Dermis microvascular lymphatic vessel endothelial cell (primary cell): ENCODE measurements at regions not wholly inside any gene's neighbourhood (a gene's known extent, or its start where the extent isn't known, plus 50 kb on each side); places are given as distances from the start of the nearest gene placed in this dataset.
A peak's percentile ranks its signal among the peaks of the same experiment; 100 is the strongest.
"Not testable (repeated sequence)": the region's sequence is repeated elsewhere in the genome, so short reads cannot be mapped to it uniquely, and the experiment has no call there.

Experiments
- DNase-seq, 2 donors: peaks; one replicate each; pipeline versions ENCODE4 v3.0.0 to v3.0.0-alpha.2; 2010; ENCODE audit warnings: low read depth in 2 of 2

DNA sequence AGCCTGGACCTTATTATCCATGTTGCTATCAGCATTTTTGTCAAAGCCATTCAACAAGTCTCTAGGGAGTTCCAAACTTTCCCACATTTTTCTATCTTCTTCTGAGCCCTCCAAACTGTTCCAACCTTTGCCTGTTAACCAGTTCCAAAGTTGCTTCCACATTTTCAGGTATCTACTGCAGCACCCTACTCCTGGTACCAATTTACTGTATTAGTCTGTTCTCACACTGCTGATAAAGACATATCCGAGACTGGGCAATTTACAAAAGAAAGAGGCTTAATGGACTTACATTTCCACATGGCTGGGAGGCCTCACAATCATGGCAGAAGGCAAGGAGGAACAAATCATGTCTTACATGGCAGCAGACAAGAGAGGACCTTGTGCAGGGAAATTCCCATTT is 416.2 kb downstream of the LRRC70 start:
- DNase-seq: not testable (repeated sequence)

GRCh38 chr5:62985749-62986148 is 407.1 kb downstream of the LRRC70 start:
- DNase-seq: no peak

DNA sequence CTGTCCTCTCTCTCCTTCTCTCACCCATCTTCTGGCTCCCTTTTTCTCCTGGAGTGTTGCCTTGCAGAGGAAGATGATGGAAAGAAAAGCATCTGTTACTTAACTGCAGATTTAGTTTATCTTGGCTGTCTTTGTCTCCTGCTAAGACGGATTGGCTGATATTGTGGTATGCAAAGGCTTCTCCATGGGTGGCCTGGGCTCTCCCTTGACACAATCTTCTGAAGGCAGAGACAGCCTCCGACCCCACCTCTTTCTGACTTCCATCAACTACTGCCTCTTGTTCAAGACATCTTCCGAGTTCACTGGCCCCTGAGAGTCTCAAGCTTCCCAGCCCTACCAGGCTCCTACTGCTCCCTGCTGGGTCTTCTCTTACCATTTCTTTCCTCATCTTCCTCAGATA is 403.7 kb downstream of the LRRC70 start:
- no peak for DNase-seq

- DNase-seq: no peak
These were observed 402.3 kb downstream of the LRRC70 start for GRCh38 chr5:62980884-62981283.

- no peak for DNase-seq
These were observed 400.9 kb downstream of the LRRC70 start for GRCh38 chr5:62979472-62979871.

- no peak for DNase-seq
These were observed 399.0 kb downstream of the LRRC70 start for GRCh38 chr5:62977661-62978060.

DNA sequence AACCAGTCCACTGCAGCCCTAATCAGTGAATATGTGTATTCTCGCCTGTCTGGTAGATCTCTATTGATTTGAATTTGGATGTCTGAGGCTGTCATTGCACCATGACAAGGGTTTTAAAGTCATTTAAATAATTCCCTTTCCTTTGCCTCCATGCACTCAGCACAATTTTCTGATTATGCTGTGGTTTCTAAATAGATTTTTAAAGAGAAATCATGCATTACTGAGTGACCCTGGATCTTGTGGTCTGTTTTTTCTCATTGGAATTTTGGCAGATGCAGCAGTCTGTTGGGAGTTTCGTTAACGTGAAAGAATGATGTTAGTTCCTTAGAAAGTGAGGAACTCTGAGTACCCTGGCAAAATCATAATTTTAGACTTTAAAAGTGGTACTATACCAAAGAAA is 396.0 kb downstream of the LRRC70 start:
- no peak for DNase-seq

DNA sequence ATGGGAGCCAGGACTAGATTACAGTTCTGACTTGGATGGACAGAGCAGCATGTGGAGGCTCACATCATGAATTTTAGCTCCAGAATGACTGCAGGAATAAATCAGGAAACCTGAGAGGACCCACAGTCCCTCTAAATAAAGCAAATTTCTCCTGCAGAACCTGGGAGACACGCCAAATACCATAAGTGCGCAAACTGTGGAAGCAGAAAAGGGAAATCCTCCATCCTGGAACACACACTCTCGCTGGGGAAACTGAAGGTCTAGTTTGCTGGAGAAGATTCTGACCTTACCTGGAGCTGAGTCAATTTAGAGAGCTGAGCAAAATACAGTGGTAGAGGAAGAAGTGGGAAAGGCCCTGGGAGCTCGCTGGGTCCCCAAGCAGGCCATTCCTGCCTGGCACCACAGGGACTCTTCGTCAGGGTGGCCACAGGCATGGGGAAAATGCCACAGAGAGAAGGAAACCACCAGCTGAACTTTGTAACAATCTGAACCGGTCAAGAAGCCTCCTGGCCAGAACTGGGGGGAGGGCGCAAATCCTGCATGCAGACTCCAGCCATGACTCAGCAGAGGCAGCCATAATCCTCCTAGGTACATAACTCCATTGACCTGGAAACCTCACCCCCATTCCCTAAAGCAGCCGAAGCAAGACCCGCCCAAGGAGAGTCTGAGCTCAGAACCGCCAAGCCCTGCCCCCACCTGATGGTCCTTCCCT is 390.9 kb downstream of the LRRC70 start:
- DNase-seq: no peak

GRCh38 chr5:62964428-62964827 is 385.8 kb downstream of the LRRC70 start:
- no peak for DNase-seq

DNA sequence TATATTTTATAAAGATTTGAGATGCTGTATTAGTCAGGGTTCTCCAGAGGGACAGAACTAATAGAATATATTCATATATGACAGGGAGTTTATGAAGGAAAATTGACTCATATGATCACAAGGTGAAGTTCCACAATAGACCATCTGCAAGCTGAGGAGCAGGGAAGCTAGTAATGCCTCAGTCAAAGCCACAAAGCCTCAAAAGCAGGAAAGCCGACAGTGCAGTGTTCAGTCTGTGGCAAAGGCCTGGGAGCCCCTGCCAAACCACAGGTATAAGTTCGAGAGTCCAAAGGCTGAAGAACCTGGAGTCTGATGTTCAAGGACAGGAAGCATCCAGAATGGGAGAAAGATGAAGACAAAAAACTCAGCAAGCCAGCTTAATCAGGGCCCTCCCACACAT is 382.2 kb downstream of the LRRC70 start:
- DNase-seq: no peak

GRCh38 chr5:62956597-62956996 is 378.0 kb downstream of the LRRC70 start:
- DNase-seq: no peak

DNA sequence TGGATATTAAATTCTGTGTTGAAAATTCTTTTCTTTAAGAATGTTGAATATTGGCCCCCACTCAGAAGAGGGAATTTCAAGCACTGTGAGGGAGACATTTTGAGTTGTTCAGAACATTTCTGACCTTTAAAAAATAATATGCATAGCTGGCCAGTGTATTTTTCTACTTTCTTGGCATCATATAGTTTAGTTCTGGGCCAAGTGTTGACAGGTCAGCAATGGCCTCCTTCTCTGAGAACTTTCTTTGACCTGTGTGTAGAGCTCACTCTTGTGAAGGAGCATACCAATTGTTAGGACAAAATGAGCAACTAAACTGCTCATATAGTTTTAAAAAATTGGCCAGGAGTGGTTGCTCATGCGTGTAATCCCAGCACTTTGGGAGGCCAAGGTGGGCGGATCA is 376.0 kb downstream of the LRRC70 start:
- DNase-seq: no peak

GRCh38 chr5:62948301-62948700 is 369.7 kb downstream of the LRRC70 start:
- no peak for DNase-seq

DNA sequence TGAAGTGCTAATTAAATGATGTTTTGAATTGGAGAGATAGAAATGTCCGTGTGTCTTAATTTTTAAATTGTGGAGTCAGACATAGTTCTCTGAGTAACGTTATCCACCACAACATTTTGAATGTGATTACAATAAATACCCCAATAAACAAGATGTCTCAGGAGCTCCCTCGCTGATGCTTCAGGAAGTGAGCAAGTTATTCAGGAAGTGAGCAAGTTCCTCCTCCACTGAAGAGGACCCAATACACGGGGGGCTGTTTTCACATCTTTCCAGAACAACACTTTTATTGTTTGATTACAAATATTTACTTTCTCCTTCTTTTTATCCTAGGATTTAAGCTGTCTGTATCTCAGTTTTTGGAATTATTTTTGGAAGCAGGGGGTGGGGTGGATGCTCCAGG is 363.8 kb downstream of the LRRC70 start:
- peak in 1 of 2 donors; percentile 21 for DNase-seq

DNA sequence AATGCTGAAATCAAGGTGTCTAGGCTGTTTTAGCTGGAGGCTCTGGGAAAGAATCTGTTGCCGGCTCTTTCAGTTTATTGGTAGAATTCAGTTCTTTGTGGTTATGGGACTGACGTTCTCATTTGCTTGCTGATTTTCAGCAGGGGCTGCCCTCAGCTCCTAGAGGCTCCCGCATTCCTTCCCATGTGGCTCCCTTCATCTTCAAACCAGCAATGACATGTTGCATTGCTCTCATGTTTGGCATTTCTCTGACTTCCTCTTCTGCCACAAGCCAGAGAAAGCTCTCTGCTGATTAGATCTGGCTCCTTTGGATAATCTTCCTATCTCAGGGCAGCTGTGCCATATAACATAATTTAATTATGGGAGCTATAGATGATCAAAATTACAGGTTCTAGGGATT is 360.3 kb downstream of the LRRC70 start:
- DNase-seq: no peak

GRCh38 chr5:62937661-62938558 is 359.3 kb downstream of the LRRC70 start:
- no peak for DNase-seq

DNA sequence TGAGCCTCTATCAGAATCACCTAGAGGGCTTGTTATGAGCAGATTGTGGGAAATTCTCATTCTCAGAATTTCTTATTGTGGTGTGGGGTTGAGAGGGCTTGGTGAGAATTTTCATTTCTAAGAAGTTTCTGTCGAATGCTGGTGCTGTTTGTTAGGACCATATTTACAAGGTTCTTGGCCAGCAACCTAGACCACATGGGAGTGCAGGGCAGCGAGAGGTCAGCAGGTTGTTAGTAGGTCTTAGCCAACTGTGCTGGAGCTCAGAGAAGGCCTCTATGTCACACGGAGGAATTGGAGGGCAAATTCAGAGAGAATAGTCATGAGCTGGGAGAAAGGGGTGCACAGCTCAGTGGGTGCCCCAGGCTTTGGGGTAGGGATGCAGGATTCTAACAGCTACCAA is 357.0 kb downstream of the LRRC70 start:
- DNase-seq: no peak

GRCh38 chr5:62934319-62934718 is 355.7 kb downstream of the LRRC70 start:
- DNase-seq: no peak

DNA sequence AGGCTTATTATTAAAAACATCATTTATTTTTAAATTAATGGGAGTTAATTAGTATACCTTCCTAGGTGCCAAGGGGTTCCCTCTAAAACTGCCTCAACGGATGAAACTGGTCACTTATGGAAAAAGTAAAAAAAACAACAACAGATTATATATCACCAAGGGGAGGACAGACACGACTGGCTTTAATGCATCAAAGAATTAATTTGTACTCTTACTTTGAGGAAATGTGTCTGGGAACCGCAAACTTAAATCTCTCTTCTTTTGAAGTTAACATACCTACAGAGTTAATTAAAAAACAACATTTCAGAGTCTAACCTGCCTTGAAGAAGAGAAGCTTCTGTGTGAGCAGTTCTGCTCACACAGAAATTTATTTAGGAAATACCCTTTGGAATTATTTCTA is 354.6 kb downstream of the LRRC70 start:
- DNase-seq: no peak

DNA sequence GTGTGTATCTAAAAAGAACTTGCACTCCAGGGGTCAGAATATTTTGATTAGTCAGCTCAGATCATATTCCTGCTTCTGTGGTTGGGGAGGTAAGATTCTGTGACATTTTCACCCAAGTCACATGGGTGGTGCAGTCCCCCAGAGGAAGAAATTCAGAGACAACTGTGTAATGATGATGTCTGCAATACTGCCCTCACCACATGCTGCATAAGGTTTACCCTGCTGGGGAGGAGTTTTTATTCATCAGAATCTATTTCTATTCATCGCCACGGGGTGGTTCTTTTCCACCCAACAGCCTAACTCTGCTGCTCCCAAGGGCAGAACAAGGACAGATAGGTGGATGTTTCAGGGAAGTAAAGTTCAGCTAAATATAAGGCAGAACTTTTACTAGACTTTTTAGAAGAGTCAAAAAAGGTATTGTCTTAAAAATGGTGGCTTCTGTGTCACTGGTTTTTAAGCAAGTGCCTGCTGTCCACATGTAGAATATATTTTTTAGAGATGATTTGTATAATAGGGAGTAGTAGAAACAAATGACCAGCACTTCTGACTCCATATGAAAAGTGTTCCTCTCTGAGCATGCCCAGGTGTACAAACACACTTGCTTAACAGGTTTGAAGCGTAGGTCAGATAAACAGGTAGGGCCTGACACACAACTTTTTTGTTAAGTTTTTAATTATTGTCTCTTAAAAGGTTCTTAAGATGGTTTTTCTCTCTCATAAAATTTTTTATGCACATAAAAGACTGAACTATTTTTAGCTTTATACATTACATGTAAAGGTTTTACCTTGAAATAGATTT is 352.7 kb downstream of the LRRC70 start:
- no peak for DNase-seq

GRCh38 chr5:62922191-62922590 is 343.6 kb downstream of the LRRC70 start:
- DNase-seq: no peak

DNA sequence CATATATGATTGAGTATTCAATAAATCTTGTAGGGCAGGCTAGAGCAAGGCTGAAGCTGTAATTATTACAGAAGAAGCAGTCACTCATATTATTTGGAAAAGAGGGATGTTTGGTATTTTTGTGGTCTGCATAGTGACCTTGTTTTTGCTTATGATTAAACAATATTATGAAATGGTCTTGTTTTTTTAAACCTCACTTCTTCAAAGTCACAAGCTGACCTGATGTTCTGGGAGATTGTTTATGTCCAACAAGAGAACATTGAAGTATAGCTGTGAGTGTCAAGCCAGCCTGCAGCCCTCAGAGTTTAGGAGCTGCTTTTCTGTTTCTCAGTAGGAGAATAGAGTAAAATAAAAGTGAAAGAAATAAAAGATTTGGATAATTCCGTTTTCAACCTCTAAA is 342.2 kb downstream of the LRRC70 start:
- DNase-seq: no peak
